T-helper 2 cell (primary cell): ENCODE measurements at regions not wholly inside any gene's neighbourhood (a gene's known extent, or its start where the extent isn't known, plus 50 kb on each side); places are given as distances from the start of the nearest gene placed in this dataset.
"Not testable (repeated sequence)": the region's sequence is repeated elsewhere in the genome, so short reads cannot be mapped to it uniquely, and the experiment has no call there.

Source experiments
- DNase-seq, 5 experiments: peaks; one replicate each; pipeline versions ENCODE4 v3.0.0 to v3.0.0-alpha.2; 2012 to 2022

GRCh38 chr5:105868038-105868780 lies 1802.5 kb downstream of the EFNA5 start:
- no peak for DNase-seq

GRCh38 chr5:105865834-105866233 lies 1804.9 kb downstream of the EFNA5 start:
- no peak for DNase-seq

- not testable (repeated sequence) for DNase-seq
Measured at GRCh38 chr5:105859350-105859749, 1811.4 kb downstream of the EFNA5 start.

GRCh38 chr5:105849701-105850100 lies 1821.0 kb downstream of the EFNA5 start:
- DNase-seq, result no peak

GRCh38 chr5:105840800-105841199 lies 1829.9 kb downstream of the EFNA5 start:
- DNase-seq, result no peak

GRCh38 chr5:105836887-105837286 lies 1833.8 kb downstream of the EFNA5 start:
- DNase-seq, result no peak

- DNase-seq, result no peak
Measured at GRCh38 chr5:105836268-105836667, 1834.5 kb downstream of the EFNA5 start.

GRCh38 chr5:105828821-105829220 lies 1841.9 kb downstream of the EFNA5 start:
- no peak for DNase-seq

GRCh38 chr5:105821800-105822199 lies 1848.9 kb downstream of the EFNA5 start:
- DNase-seq, result no peak

- DNase-seq, result no peak
Measured at GRCh38 chr5:105817914-105818313, 1852.8 kb downstream of the EFNA5 start.

- DNase-seq, result no peak
Measured at GRCh38 chr5:105817416-105817815, 1853.3 kb downstream of the EFNA5 start.

GRCh38 chr5:105816961-105817360 lies 1853.8 kb downstream of the EFNA5 start:
- DNase-seq, result no peak

GRCh38 chr5:105812304-105812703 lies 1858.4 kb downstream of the EFNA5 start:
- DNase-seq, result no peak

- DNase-seq, result no peak
Measured at GRCh38 chr5:105807951-105808350, 1862.8 kb downstream of the EFNA5 start.

- DNase-seq, result no peak
Measured at GRCh38 chr5:105807290-105807689, 1863.4 kb downstream of the EFNA5 start.

- no peak for DNase-seq
Measured at GRCh38 chr5:105806596-105806995, 1864.1 kb downstream of the EFNA5 start.

- no peak for DNase-seq
Measured at GRCh38 chr5:105803431-105803830, 1867.3 kb downstream of the EFNA5 start.

- DNase-seq, result no peak
Measured at GRCh38 chr5:105794578-105794977, 1876.2 kb downstream of the EFNA5 start.

GRCh38 chr5:105789246-105789645 lies 1881.5 kb downstream of the EFNA5 start:
- DNase-seq, result no peak

GRCh38 chr5:105783811-105784210 lies 1886.9 kb downstream of the EFNA5 start:
- no peak for DNase-seq

GRCh38 chr5:105782501-105782900 lies 1888.2 kb downstream of the EFNA5 start:
- DNase-seq, result no peak

GRCh38 chr5:105773241-105773640 lies 1897.5 kb downstream of the EFNA5 start:
- DNase-seq, result no peak

GRCh38 chr5:105767267-105767666 lies 1903.5 kb downstream of the EFNA5 start:
- DNase-seq, result no peak

- DNase-seq, result no peak
Measured at GRCh38 chr5:105762728-105763127, 1908.0 kb downstream of the EFNA5 start.

GRCh38 chr5:105754056-105754455 lies 1916.7 kb downstream of the EFNA5 start:
- DNase-seq, result no peak
